ENCODE measurements at regions not wholly inside any gene's neighbourhood (a gene's known extent, or its start where the extent isn't known, plus 50 kb on each side); places are given as distances from the start of the nearest gene placed in this dataset.

GRCh38 chr14:89551955-89552354, 134.9 kb upstream of the FOXN3 start:
- no peak for TF ChIP-seq CTCF (IDR thresholded peaks at IDR 0.05; ENCODE audit: insufficient read depth, low read length, poor library complexity, severe bottlenecking)
- no peak for TF ChIP-seq EZH2phosphoT487 (conservative IDR thresholded peaks at IDR 0.05; ENCODE audit: low read length)

Measured in SU-DHL-6 (cell line).